ENCODE measurements at regions not wholly inside any gene's neighbourhood (a gene's known extent, or its start where the extent isn't known, plus 50 kb on each side); places are given as distances from the start of the nearest gene placed in this dataset.

DNA sequence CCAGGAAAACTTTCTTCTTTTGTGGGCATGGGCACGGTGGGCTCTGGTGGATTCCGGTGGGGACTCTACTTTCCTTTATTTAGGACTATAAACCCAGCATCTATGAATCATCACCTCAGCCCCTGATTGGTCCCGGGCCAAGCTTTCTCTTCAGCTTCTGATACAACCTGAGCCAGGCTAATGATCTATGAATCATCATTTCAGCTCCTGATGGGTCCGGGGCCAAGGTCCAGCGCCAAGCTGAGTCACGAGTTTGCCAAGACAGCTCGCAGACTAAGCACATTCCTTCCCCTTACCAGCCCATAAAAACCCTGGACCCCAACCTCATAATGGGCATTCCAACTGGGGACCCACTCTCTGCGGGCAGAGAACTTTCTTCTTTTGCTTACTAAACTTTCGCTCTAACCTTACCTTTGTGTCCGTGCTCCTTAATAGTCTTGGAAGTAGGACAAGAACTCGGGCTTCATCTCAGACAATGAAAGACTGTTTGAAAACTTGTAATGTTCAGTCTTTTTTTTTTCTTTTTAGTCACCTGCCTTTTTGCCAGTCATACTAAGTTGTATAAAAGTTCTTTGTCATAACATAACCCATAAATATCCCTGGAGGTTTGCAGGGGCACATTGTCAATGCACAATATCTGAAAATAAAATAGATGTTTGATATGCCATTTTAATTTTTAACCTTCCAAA lies 904.9 kb upstream of the EPHA5 start:
- Histone ChIP-seq H3K4me3 (no peak overlapping the region), H3K4me1 (no peaks in the 10 kb centered on the region), H3K27ac (no peak overlapping the region), H3K9me3 (no peaks in the 10 kb centered on the region), H3K36me3 (no peaks in the 10 kb centered on the region), H3K27me3 (no peaks in the 10 kb centered on the region)
- TF ChIP-seq, protein P1, sequence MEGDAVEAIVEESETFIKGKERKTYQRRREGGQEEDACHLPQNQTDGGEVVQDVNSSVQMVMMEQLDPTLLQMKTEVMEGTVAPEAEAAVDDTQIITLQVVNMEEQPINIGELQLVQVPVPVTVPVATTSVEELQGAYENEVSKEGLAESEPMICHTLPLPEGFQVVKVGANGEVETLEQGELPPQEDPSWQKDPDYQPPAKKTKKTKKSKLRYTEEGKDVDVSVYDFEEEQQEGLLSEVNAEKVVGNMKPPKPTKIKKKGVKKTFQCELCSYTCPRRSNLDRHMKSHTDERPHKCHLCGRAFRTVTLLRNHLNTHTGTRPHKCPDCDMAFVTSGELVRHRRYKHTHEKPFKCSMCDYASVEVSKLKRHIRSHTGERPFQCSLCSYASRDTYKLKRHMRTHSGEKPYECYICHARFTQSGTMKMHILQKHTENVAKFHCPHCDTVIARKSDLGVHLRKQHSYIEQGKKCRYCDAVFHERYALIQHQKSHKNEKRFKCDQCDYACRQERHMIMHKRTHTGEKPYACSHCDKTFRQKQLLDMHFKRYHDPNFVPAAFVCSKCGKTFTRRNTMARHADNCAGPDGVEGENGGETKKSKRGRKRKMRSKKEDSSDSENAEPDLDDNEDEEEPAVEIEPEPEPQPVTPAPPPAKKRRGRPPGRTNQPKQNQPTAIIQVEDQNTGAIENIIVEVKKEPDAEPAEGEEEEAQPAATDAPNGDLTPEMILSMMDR (IDR thresholded peaks at IDR 0.05): no peak
- TF ChIP-seq POLR2AphosphoS5 (IDR thresholded peaks at IDR 0.05) (no peak), EP300 (IDR thresholded peaks at IDR 0.05; ENCODE audit: low read depth) (no peak), POLR2A (IDR thresholded peaks at IDR 0.05) (no peak)
- 48 to 82% methylated on average over 4 to 11 of the region's 11 CpGs for WGBS, 2 donors (ENCODE audit: low coverage in 1 of 2)
- DNase-seq: no peak
- in situ Hi-C loops (cut with MboI; ENCODE audit: low pct_ligation_motif_present in 1 of 4, low pct_unique_long_range_greater_than_20kb in 1 of 4, low sequenced_read_pairs in 3 of 4): no loop called here
- intact Hi-C loops (cut with DNase I; ENCODE audit: low total_unique reads): no loop called here

DNA sequence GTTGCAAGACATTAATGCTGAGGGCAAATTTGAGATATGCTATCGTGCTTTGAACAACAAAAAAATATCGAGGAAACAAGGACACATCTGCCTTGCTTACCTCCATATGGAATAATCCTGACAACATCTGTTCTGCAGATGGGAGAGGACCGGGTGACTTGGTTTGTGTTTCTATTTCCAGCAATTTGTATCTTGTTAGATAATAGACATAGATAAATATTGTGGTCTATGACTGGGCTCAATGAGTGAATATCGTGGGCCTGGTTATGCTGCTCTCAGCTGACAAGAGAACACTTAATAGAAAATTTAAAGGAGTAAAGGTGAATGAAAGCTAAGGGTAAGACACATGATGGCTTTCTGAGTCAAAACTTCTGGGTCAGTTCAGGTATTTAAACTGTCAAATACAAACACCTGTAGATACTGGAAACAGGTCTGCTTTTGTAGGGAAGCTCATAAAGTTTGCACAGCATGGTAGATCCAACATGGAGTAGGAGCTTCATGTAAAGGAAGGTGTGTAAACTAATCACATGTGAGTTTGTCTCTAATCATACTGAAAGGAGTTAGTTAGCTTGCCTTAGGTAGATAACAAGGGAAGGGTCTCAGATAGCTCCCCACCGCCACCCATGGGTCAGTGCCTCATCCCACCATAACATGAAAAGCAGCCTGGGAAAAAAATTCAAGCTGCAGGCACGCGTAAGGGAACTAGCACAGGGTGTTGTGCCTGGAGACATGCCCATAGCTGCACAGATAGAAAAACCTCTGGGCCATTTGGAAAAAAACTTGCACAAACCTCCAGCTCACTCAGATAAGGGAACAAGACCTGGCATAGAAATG lies 904.1 kb upstream of the EPHA5 start:
- Histone ChIP-seq H3K4me1 (no peaks in the 10 kb centered on the region), H3K27ac (no peak overlapping the region), H3K9me3 (no peaks in the 10 kb centered on the region), H3K27me3 (no peaks in the 10 kb centered on the region), H3K4me3 (no peak overlapping the region), H3K36me3 (no peaks in the 10 kb centered on the region)
- no peak for TF ChIP-seq POLR2AphosphoS5 (IDR thresholded peaks at IDR 0.05)
- TF ChIP-seq POLR2A (IDR thresholded peaks at IDR 0.05): no peak
- TF ChIP-seq EP300 (IDR thresholded peaks at IDR 0.05; ENCODE audit: low read depth): no peak
- TF ChIP-seq, protein P1 (IDR thresholded peaks at IDR 0.05): no peak
- WGBS, 2 donors (ENCODE audit: low coverage in 1 of 2): 74 to 79% methylated on average over 5 to 7 of the region's 7 CpGs
- intact Hi-C loops (cut with DNase I; ENCODE audit: low total_unique reads): no loop called here
- in situ Hi-C loops (cut with MboI; ENCODE audit: low pct_ligation_motif_present in 1 of 4, low pct_unique_long_range_greater_than_20kb in 1 of 4, low sequenced_read_pairs in 3 of 4): no loop called here
- no peak for DNase-seq

DNA sequence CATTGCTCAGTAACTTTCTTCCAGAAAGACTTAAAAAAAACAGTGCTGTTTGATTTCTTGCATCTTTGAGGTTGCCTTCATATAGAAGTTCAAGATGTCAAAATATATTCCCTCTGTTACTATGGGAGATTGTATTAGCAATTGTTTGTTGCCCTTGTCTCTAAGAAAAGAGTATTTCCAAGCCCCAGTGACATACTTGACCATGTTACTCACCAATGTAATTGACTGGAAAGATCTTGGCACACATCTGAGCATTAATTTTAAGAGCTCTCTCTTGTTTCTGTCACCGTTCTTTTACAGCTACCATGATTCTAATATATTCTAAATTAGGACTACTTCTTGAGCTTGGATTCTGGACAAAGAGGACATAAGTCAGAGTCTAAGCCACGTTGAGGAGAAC lies 902.7 kb upstream of the EPHA5 start:
- TF ChIP-seq EP300 (IDR thresholded peaks at IDR 0.05; ENCODE audit: low read depth): no peak
- no peak for TF ChIP-seq POLR2A (IDR thresholded peaks at IDR 0.05)
- TF ChIP-seq POLR2AphosphoS5 (IDR thresholded peaks at IDR 0.05): no peak
- TF ChIP-seq, protein P1 (IDR thresholded peaks at IDR 0.05): no peak
- no peak overlapping the region for H3K27ac ChIP-seq
- no peaks in the 10 kb centered on the region for H3K9me3 ChIP-seq
- 51 to 68% methylated on average over 2 of the region's 2 CpGs for WGBS, 2 donors (ENCODE audit: low coverage in 1 of 2)
- no peak for DNase-seq
- H3K27me3 ChIP-seq: no peaks in the 10 kb centered on the region
- H3K4me3 ChIP-seq: no peak overlapping the region
- in situ Hi-C loops (cut with MboI; ENCODE audit: low pct_ligation_motif_present in 1 of 4, low pct_unique_long_range_greater_than_20kb in 1 of 4, low sequenced_read_pairs in 3 of 4): no loop called here
- intact Hi-C loops (cut with DNase I; ENCODE audit: low total_unique reads): no loop called here
- no peaks in the 10 kb centered on the region for H3K36me3 ChIP-seq
- no peaks in the 10 kb centered on the region for H3K4me1 ChIP-seq

DNA sequence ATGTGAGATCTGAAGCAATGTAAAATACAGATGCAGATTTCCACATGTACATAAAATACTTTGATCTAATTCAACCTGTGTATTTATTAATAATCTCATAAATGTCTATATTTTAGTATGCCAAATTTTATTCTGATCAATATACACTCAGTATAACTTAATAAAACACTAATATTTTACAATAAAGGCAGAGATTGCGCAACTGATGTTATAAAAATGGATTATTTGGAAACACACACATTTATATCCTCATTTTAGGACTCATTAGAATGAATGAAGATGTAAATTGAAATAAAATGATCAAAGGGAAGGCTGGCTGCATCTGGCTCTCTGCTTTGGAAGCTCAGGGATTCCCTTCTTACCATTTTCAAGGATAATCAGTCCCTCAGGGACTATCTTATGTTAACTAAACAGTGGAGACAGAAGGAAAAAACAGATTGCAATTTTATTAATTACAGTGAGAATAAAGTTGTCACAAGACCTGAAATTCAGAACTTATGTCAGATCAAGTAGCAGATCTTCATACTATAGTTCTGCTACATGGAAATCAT lies 900.9 kb upstream of the EPHA5 start:
- H3K36me3 ChIP-seq: no peaks in the 10 kb centered on the region
- H3K27me3 ChIP-seq: no peaks in the 10 kb centered on the region
- TF ChIP-seq EP300 (IDR thresholded peaks at IDR 0.05; ENCODE audit: low read depth): no peak
- TF ChIP-seq POLR2A (IDR thresholded peaks at IDR 0.05): no peak
- TF ChIP-seq, protein P1 (IDR thresholded peaks at IDR 0.05): no peak
- TF ChIP-seq POLR2AphosphoS5 (IDR thresholded peaks at IDR 0.05): no peak
- no peak overlapping the region for H3K4me3 ChIP-seq
- no peaks in the 10 kb centered on the region for H3K9me3 ChIP-seq
- 67 to 74% methylated on average over 1 of the region's 1 CpG for WGBS, 2 donors (ENCODE audit: low coverage in 1 of 2)
- in situ Hi-C loops (cut with MboI; ENCODE audit: low pct_ligation_motif_present in 1 of 4, low pct_unique_long_range_greater_than_20kb in 1 of 4, low sequenced_read_pairs in 3 of 4) (no loop called here), intact Hi-C loops (cut with DNase I; ENCODE audit: low total_unique reads) (no loop called here)
- H3K27ac ChIP-seq: no peak overlapping the region
- DNase-seq: no peak
- H3K4me1 ChIP-seq: no peaks in the 10 kb centered on the region
